ENCODE measurements at regions not wholly inside any gene's neighbourhood (a gene's known extent, or its start where the extent isn't known, plus 50 kb on each side); places are given as distances from the start of the nearest gene placed in this dataset.

GRCh38 chr17:36884495-36885152 is 52.7 kb upstream of the LHX1 start:
- peak overlapping the region; percentile 26 for H3K4me3 ChIP-seq (ENCODE audit: low read depth, low read length)
- H3K4me1 ChIP-seq (ENCODE audit: control insufficient read depth, insufficient read depth, low read length), result peaks cover 7% of the 10 kb centered on the region
- H3K9me3 ChIP-seq (ENCODE audit: control insufficient read depth, insufficient read depth, low read length), result no peaks in the 10 kb centered on the region
- H3K36me3 ChIP-seq (ENCODE audit: control insufficient read depth, insufficient read depth, low read length), result no peaks in the 10 kb centered on the region
- H3K27me3 ChIP-seq (ENCODE audit: control insufficient read depth, insufficient read depth, low read length), result no peaks in the 10 kb centered on the region
- H3K9ac ChIP-seq (ENCODE audit: low read depth, low read length), result no peak overlapping the region

DNA sequence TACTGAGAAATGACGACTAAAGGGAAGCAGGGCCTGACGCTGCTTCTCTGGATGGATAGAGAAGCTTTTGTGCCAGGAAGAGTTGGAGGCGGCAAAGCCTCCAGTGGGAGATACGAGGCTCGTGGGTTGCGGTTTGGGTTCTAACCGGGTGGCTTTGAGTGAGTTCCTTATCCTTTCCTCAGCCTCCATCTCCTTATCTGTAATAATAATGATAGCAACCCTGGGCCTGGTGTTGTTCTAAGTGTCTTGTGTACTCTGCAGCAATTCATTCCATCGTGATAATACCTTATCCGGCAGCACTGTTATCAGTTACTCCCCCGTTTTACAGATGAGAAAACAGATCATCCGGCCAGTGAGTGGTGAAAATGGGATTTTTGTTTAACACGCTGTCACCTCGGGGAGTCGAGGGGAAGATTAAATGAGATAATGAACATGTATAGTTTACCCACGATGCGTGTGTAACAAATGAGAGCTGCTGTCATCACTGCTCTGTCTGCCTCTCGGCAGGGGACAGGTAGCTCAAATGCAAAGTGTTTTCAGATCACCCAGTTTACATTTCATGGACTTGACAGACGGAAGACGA is 52.0 kb upstream of the LHX1 start:
- H3K9me3 ChIP-seq (ENCODE audit: control insufficient read depth, insufficient read depth, low read length), result no peaks in the 10 kb centered on the region
- no peaks in the 10 kb centered on the region for H3K27me3 ChIP-seq (ENCODE audit: control insufficient read depth, insufficient read depth, low read length)
- no peaks in the 10 kb centered on the region for H3K36me3 ChIP-seq (ENCODE audit: control insufficient read depth, insufficient read depth, low read length)
- H3K4me3 ChIP-seq (ENCODE audit: low read depth, low read length), result peak overlapping the region; percentile 26
- H3K9ac ChIP-seq (ENCODE audit: low read depth, low read length), result no peak overlapping the region
- peaks cover 7% of the 10 kb centered on the region for H3K4me1 ChIP-seq (ENCODE audit: control insufficient read depth, insufficient read depth, low read length)

GRCh38 chr17:36885771-36886377 is 51.4 kb upstream of the LHX1 start:
- Histone ChIP-seq H3K4me3 (ENCODE audit: low read depth, low read length) (no peak overlapping the region), H3K27me3 (ENCODE audit: control insufficient read depth, insufficient read depth, low read length) (no peaks in the 10 kb centered on the region), H3K9me3 (ENCODE audit: control insufficient read depth, insufficient read depth, low read length) (no peaks in the 10 kb centered on the region), H3K4me1 (ENCODE audit: control insufficient read depth, insufficient read depth, low read length) (peaks cover 7% of the 10 kb centered on the region), H3K9ac (ENCODE audit: low read depth, low read length) (no peak overlapping the region), H3K36me3 (ENCODE audit: control insufficient read depth, insufficient read depth, low read length) (no peaks in the 10 kb centered on the region)

Measured in iPS-15b (cell line).